Activated CD4-positive, alpha-beta T cell treated with anti-CD3 and anti-CD28 coated beads, Interleukin-2, amount 10 ng/mL, durations not matched to agents 7 days and 5 days (primary cell): ENCODE measurements at regions not wholly inside any gene's neighbourhood (a gene's known extent, or its start where the extent isn't known, plus 50 kb on each side); places are given as distances from the start of the nearest gene placed in this dataset.
A peak's percentile ranks its signal among the peaks of the same experiment; 100 is the strongest.

Source experiments
- CTCF ChIA-PET: fragments of 350-600 bp; sonication (Branson Sonifier 250); formaldehyde crosslinking; loops from one replicate; lab custom pipeline; 2021; ENCODE audit warnings: antibody characterized with exemption; lab: Charles Lee
- POLR2A ChIA-PET: fragments of 350-600 bp; sonication (Branson Sonifier 250); formaldehyde crosslinking; loops from one replicate; lab custom pipeline; 2021; ENCODE audit warnings: antibody characterized with exemption; lab: Charles Lee
- DNase-seq: peaks from one replicate; pipeline ENCODE4 v3.0.0-alpha.2; 2020
- H3K27ac Mint-ChIP-seq: one replicate; pipeline ENCODE4 v1.8.0; 2021; ENCODE audit warnings: mild to moderate bottlenecking, moderate library complexity, mixed read lengths
- H3K27me3 Mint-ChIP-seq: one replicate; pipeline ENCODE4 v1.8.0; 2021; ENCODE audit warnings: mixed read lengths
- H3K36me3 Mint-ChIP-seq: one replicate; pipeline ENCODE4 v1.8.0; 2021; ENCODE audit warnings: low read depth, mixed read lengths
- H3K4me1 Mint-ChIP-seq: one replicate; pipeline ENCODE4 v1.8.0; 2021; ENCODE audit warnings: mixed read lengths
- H3K4me3 Mint-ChIP-seq: one replicate; pipeline ENCODE4 v1.8.0; 2021; ENCODE audit warnings: mild to moderate bottlenecking, moderate library complexity, mixed read lengths
- H3K9me3 Mint-ChIP-seq: one replicate; pipeline ENCODE4 v1.8.0; 2021; ENCODE audit warnings: mixed read lengths

- peaks cover 48% of the 10 kb centered on the region for H3K36me3 Mint-ChIP-seq
Observed at GRCh38 chr17:77414811-77415400, 274.1 kb downstream of the SEC14L1 start.

GRCh38 chr17:77416105-77416713 lies 275.4 kb downstream of the SEC14L1 start:
- DNase-seq = peak; percentile 31
- Mint-ChIP-seq H3K36me3 (peaks cover 44% of the 10 kb centered on the region), H3K4me1 (peaks cover 74% of the 10 kb centered on the region), H3K27me3 (no peaks in the 10 kb centered on the region), H3K9me3 (no peaks in the 10 kb centered on the region), H3K4me3 (no peak overlapping the region), H3K27ac (no peak overlapping the region)
- POLR2A ChIA-PET = no interaction called here
- CTCF ChIA-PET = interaction anchor here (0.5 to 8.7 kb wide), 11 partner anchors 9 to 233 kb away, joined by 3 to 58 read pairs (median 4); no protein-coding TSS in a partner anchor

More at GRCh38 chr17:77414811-77415400, 274.1 kb downstream of the SEC14L1 start:
- Mint-ChIP-seq H3K27ac (no peak overlapping the region), H3K27me3 (no peaks in the 10 kb centered on the region), H3K4me1 (peaks cover 74% of the 10 kb centered on the region), H3K4me3 (no peak overlapping the region), H3K9me3 (no peaks in the 10 kb centered on the region)
- ChIA-PET CTCF (interaction anchor here (0.7 to 8.7 kb wide), 9 partner anchors 8 to 62 kb away, joined by 3 to 58 read pairs (median 5); no protein-coding TSS in a partner anchor), POLR2A (interaction anchor here (0.6 kb wide), 1 partner anchor 100 kb away, joined by 3 read pairs; no protein-coding TSS in a partner anchor)
- no peak for DNase-seq

- H3K4me1 Mint-ChIP-seq = peaks cover 73% of the 10 kb centered on the region
- DNase-seq = no peak
- CTCF ChIA-PET = interaction anchor here (1.3 to 6.5 kb wide), 3 partner anchors 13 to 24 kb away, joined by 3 to 56 read pairs (median 30); no protein-coding TSS in a partner anchor
- H3K27ac Mint-ChIP-seq = no peak overlapping the region
- peaks cover 42% of the 10 kb centered on the region for H3K36me3 Mint-ChIP-seq
- no peaks in the 10 kb centered on the region for H3K9me3 Mint-ChIP-seq
- no peaks in the 10 kb centered on the region for H3K27me3 Mint-ChIP-seq
- POLR2A ChIA-PET = no interaction called here
- H3K4me3 Mint-ChIP-seq = no peak overlapping the region
Observed at GRCh38 chr17:77417575-77417974, 276.8 kb downstream of the SEC14L1 start.

- Mint-ChIP-seq H3K36me3 (peaks cover 33% of the 10 kb centered on the region), H3K4me1 (peaks cover 72% of the 10 kb centered on the region), H3K9me3 (no peaks in the 10 kb centered on the region), H3K27me3 (no peaks in the 10 kb centered on the region), H3K4me3 (no peak overlapping the region), H3K27ac (no peak overlapping the region)
- POLR2A ChIA-PET = no interaction called here
- CTCF ChIA-PET = interaction anchor here (0.9 to 6.5 kb wide), 4 partner anchors 9 to 18 kb away, joined by 3 to 56 read pairs (median 30); no protein-coding TSS in a partner anchor
- no peak for DNase-seq
Observed at GRCh38 chr17:77418609-77419008, 277.8 kb downstream of the SEC14L1 start.

- Mint-ChIP-seq H3K27ac (no peak overlapping the region), H3K36me3 (peaks cover 33% of the 10 kb centered on the region), H3K27me3 (no peaks in the 10 kb centered on the region), H3K4me1 (peaks cover 73% of the 10 kb centered on the region), H3K9me3 (no peaks in the 10 kb centered on the region), H3K4me3 (no peak overlapping the region)
- ChIA-PET POLR2A (no interaction called here), CTCF (interaction anchor here (4.8 to 6.5 kb wide), 3 partner anchors 9 to 19 kb away, joined by 29 to 56 read pairs (median 30); no protein-coding TSS in a partner anchor)
- no peak for DNase-seq
Observed at GRCh38 chr17:77419095-77419494, 278.3 kb downstream of the SEC14L1 start.

- peaks cover 73% of the 10 kb centered on the region for H3K4me1 Mint-ChIP-seq
- ChIA-PET CTCF (interaction anchor here (0.8 to 6.5 kb wide), 5 partner anchors 10 to 45 kb away, joined by 3 to 56 read pairs (median 29); no protein-coding TSS in a partner anchor), POLR2A (no interaction called here)
- no peaks in the 10 kb centered on the region for H3K27me3 Mint-ChIP-seq
- no peak for DNase-seq
- H3K4me3 Mint-ChIP-seq = no peak overlapping the region
- no peaks in the 10 kb centered on the region for H3K9me3 Mint-ChIP-seq
- H3K27ac Mint-ChIP-seq = peak overlapping the region; percentile 85
- peaks cover 31% of the 10 kb centered on the region for H3K36me3 Mint-ChIP-seq
Observed at GRCh38 chr17:77419547-77420094, 278.9 kb downstream of the SEC14L1 start.

GRCh38 chr17:77420095-77420803 lies 279.5 kb downstream of the SEC14L1 start:
- Mint-ChIP-seq H3K4me3 (peak overlapping the region; percentile 39), H3K9me3 (no peaks in the 10 kb centered on the region), H3K27ac (peak overlapping the region; percentile 85), H3K4me1 (peaks cover 73% of the 10 kb centered on the region), H3K36me3 (peaks cover 31% of the 10 kb centered on the region), H3K27me3 (no peaks in the 10 kb centered on the region)
- POLR2A ChIA-PET = interaction anchor here (0.9 kb wide), 1 partner anchor 21 kb away, joined by 3 read pairs; no protein-coding TSS in a partner anchor
- CTCF ChIA-PET = interaction anchor here (0.8 to 6.5 kb wide), 7 partner anchors 10 to 89 kb away, joined by 3 to 56 read pairs (median 5); no protein-coding TSS in a partner anchor
- DNase-seq = no peak

GRCh38 chr17:77420804-77421629 lies 280.2 kb downstream of the SEC14L1 start:
- Mint-ChIP-seq H3K9me3 (no peaks in the 10 kb centered on the region), H3K36me3 (peaks cover 26% of the 10 kb centered on the region), H3K4me1 (peaks cover 75% of the 10 kb centered on the region), H3K4me3 (peak overlapping the region; percentile 39), H3K27me3 (no peaks in the 10 kb centered on the region), H3K27ac (peak overlapping the region; percentile 85)
- DNase-seq = peak; percentile 53
- ChIA-PET CTCF (interaction anchor here (0.6 to 6.5 kb wide), 11 partner anchors 9 to 90 kb away, joined by 3 to 56 read pairs (median 3); no protein-coding TSS in a partner anchor), POLR2A (interaction anchor here (0.6 to 0.9 kb wide), 2 partner anchors 20 to 618 kb away, joined by 3 to 6 read pairs; no protein-coding TSS in a partner anchor)

- no peak for DNase-seq
- Mint-ChIP-seq H3K36me3 (peaks cover 24% of the 10 kb centered on the region), H3K27ac (peak overlapping the region; percentile 85), H3K4me1 (peaks cover 75% of the 10 kb centered on the region), H3K9me3 (no peaks in the 10 kb centered on the region), H3K27me3 (no peaks in the 10 kb centered on the region), H3K4me3 (peak overlapping the region; percentile 39)
- ChIA-PET CTCF (interaction anchor here (0.5 to 6.5 kb wide), 12 partner anchors 9 to 90 kb away, joined by 3 to 56 read pairs (median 4); no protein-coding TSS in a partner anchor), POLR2A (interaction anchor here (0.6 kb wide), 1 partner anchor 618 kb away, joined by 6 read pairs; no protein-coding TSS in a partner anchor)
Observed at GRCh38 chr17:77421630-77421972, 280.8 kb downstream of the SEC14L1 start.

GRCh38 chr17:77422104-77422747 lies 281.5 kb downstream of the SEC14L1 start:
- ChIA-PET CTCF (interaction anchor here (0.5 to 6.5 kb wide), 11 partner anchors 8 to 91 kb away, joined by 3 to 56 read pairs (median 4); no protein-coding TSS in a partner anchor), POLR2A (interaction anchor here (0.6 kb wide), 1 partner anchor 619 kb away, joined by 6 read pairs; no protein-coding TSS in a partner anchor)
- Mint-ChIP-seq H3K27ac (no peak overlapping the region), H3K4me1 (peaks cover 76% of the 10 kb centered on the region), H3K9me3 (no peaks in the 10 kb centered on the region), H3K27me3 (no peaks in the 10 kb centered on the region), H3K4me3 (no peak overlapping the region), H3K36me3 (peaks cover 25% of the 10 kb centered on the region)
- no peak for DNase-seq

- ChIA-PET POLR2A (no interaction called here), CTCF (interaction anchor here (1.0 to 6.5 kb wide), 6 partner anchors 8 to 91 kb away, joined by 3 to 56 read pairs (median 16); no protein-coding TSS in a partner anchor)
- H3K4me1 Mint-ChIP-seq = peaks cover 76% of the 10 kb centered on the region
- H3K4me3 Mint-ChIP-seq = no peak overlapping the region
- H3K36me3 Mint-ChIP-seq = peaks cover 24% of the 10 kb centered on the region
- no peak for DNase-seq
- H3K9me3 Mint-ChIP-seq = no peaks in the 10 kb centered on the region
- H3K27ac Mint-ChIP-seq = peak overlapping the region; percentile 60
- H3K27me3 Mint-ChIP-seq = no peaks in the 10 kb centered on the region
Observed at GRCh38 chr17:77422748-77423113, 282.0 kb downstream of the SEC14L1 start.
